ENCODE measurements at regions not wholly inside any gene's neighbourhood (a gene's known extent, or its start where the extent isn't known, plus 50 kb on each side); places are given as distances from the start of the nearest gene placed in this dataset.

DNA sequence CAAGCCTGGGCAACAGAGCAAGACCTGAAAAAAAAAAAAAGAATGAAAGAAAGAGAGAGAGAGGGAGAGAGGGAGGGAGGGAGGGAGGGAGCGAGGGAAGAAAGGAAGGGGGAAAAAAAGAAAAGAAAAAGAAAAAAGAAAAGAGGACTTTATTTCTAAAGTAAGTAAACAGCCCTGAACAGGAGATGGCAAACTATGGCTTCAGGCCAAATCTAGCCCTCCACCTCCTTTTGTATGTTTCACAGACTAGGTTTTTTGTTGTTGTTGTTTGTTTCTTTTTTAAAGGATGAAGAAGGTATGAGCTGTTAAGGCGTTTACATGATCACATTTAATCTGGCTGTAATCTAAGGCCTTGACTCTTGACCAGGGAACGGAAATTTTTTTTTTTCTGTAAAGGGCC, 711.1 kb upstream of the NRSN1 start (continued):
- TF ChIP-seq, protein P1, sequence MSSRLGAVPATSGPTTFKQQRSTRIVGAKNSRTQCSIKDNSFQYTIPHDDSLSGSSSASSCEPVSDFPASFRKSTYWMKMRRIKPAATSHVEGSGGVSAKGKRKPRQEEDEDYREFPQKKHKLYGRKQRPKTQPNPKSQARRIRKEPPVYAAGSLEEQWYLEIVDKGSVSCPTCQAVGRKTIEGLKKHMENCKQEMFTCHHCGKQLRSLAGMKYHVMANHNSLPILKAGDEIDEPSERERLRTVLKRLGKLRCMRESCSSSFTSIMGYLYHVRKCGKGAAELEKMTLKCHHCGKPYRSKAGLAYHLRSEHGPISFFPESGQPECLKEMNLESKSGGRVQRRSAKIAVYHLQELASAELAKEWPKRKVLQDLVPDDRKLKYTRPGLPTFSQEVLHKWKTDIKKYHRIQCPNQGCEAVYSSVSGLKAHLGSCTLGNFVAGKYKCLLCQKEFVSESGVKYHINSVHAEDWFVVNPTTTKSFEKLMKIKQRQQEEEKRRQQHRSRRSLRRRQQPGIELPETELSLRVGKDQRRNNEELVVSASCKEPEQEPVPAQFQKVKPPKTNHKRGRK (CRISPR knock-in tag; IDR thresholded peaks at IDR 0.05; ENCODE audit: borderline replicate concordance), result no peak
- TF ChIP-seq NR1H2 (CRISPR knock-in tag; IDR thresholded peaks at IDR 0.05), result no peak

GRCh38 chr6:23415819-23416427, 710.1 kb upstream of the NRSN1 start:
- Mint-ChIP-seq H3K36me3 (no peaks in the 10 kb centered on the region), H3K4me1 (0 out of 2 replicates have a peak, but pooled peaks cover 4% of the 10 kb centered on the region), H3K9me3 (peaks cover 5% of the 10 kb centered on the region), H3K27me3 (ENCODE audit: low read depth) (no peaks in the 10 kb centered on the region), H3K27ac (no peak overlapping the region), H3K4me3 (no peak overlapping the region)
- CTCF ChIA-PET, result no interaction called here
- TF ChIP-seq ATF6 (CRISPR knock-in tag; IDR thresholded peaks at IDR 0.05), result no peak
- no peak for TF ChIP-seq FOXK1 (CRISPR knock-in tag; IDR thresholded peaks at IDR 0.05)
- ATAC-seq, result no peak
- no peak for DNase-seq (ENCODE audit: low spot score)
- POLR2A ChIA-PET, result interaction anchor here (0.5 kb wide), 1 partner anchor 18 kb away, joined by 4 read pairs; no protein-coding TSS in a partner anchor

- DNase-seq (ENCODE audit: low spot score) (no peak), ATAC-seq (no peak)
- Mint-ChIP-seq H3K9me3 (peaks cover 8% of the 10 kb centered on the region), H3K4me1 (0 out of 2 replicates have a peak, but pooled peaks cover 4% of the 10 kb centered on the region), H3K4me3 (no peak overlapping the region), H3K27me3 (ENCODE audit: low read depth) (no peaks in the 10 kb centered on the region), H3K27ac (no peak overlapping the region), H3K36me3 (no peaks in the 10 kb centered on the region)
- ChIA-PET POLR2A (no interaction called here), CTCF (no interaction called here)
- TF ChIP-seq JUN (CRISPR knock-in tag; IDR thresholded peaks at IDR 0.05) (no peak), ZNF232 (CRISPR knock-in tag; IDR thresholded peaks at IDR 0.05) (no peak), E2F4 (CRISPR knock-in tag; IDR thresholded peaks at IDR 0.05; ENCODE audit: borderline replicate concordance, low read depth) (no peak), FOXP1 (CRISPR knock-in tag; IDR thresholded peaks at IDR 0.05; ENCODE audit: borderline replicate concordance) (no peak), EMX1 (CRISPR knock-in tag; IDR thresholded peaks at IDR 0.05) (no peak), FOXK1 (CRISPR knock-in tag; IDR thresholded peaks at IDR 0.05) (no peak), GRHL2 (CRISPR knock-in tag; IDR thresholded peaks at IDR 0.05; ENCODE audit: insufficient replicate concordance, severe bottlenecking) (no peak), CTCF (IDR thresholded peaks at IDR 0.05) (no peak), ZBTB43 (CRISPR knock-in tag; IDR thresholded peaks at IDR 0.05) (no peak)
- TF ChIP-seq, protein P2, sequence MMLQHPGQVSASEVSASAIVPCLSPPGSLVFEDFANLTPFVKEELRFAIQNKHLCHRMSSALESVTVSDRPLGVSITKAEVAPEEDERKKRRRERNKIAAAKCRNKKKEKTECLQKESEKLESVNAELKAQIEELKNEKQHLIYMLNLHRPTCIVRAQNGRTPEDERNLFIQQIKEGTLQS (CRISPR knock-in tag; conservative IDR thresholded peaks at IDR 0.05), result no peak
- TF ChIP-seq, protein P3, sequence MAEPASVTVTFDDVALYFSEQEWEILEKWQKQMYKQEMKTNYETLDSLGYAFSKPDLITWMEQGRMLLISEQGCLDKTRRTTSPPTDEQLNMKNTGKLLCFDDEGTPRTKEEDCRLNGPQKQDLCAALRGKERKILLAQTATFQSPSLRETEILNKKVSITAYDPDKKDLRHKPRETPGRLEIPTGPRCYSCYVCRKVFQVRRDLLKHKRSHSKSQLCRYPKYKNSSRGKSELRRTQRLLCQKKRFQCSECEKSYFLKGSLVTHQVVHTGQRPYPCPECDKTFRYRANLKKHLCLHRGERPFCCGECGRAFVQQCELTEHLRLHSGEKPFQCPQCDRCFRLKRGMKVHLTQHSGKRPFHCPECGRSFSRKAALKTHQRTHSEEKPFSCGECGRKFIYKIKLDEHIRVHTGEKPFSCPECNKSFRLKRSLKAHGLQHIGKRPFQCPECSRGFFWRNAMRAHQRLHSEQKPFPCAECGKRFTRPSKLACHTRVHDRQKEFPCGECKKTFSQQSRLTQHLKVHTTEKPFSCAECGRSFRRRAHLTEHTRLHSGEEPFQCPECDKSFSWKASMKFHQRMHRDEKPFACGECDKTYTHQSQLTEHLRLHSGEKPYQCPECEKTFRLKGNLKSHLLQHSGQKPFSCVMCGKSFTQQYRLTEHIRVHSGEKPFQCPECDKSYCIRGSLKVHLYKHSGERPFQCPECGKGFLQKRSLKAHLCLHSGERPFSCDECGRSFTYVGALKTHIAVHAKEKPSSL (CRISPR knock-in tag; conservative IDR thresholded peaks at IDR 0.05), result no peak
- TF ChIP-seq, protein P4, sequence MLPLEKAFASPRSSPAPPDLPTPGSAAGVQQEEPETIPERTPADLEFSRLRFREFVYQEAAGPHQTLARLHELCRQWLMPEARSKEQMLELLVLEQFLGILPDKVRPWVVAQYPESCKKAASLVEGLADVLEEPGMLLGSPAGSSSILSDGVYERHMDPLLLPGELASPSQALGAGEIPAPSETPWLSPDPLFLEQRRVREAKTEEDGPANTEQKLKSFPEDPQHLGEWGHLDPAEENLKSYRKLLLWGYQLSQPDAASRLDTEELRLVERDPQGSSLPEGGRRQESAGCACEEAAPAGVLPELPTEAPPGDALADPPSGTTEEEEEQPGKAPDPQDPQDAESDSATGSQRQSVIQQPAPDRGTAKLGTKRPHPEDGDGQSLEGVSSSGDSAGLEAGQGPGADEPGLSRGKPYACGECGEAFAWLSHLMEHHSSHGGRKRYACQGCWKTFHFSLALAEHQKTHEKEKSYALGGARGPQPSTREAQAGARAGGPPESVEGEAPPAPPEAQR (CRISPR knock-in tag; IDR thresholded peaks at IDR 0.05), result no peak
Measured at GRCh38 chr6:23417133-23417532, 708.9 kb upstream of the NRSN1 start.
